Lung (tissue), 11 donors: ENCODE measurements at regions not wholly inside any gene's neighbourhood (a gene's known extent, or its start where the extent isn't known, plus 50 kb on each side); places are given as distances from the start of the nearest gene placed in this dataset.

Experiments
- ATAC-seq: fragments of 200-7000 bp; cut with Tn5 transposase; one replicate; pipeline ENCODE4 v1.9.1; 2020; ENCODE audit warnings: moderate number of reproducible peaks; ENCODE audit not compliant: insufficient read depth, low FRiP score
- DNase-seq, 3 donors: peaks; one replicate each; pipeline ENCODE4 v3.0.0-alpha.2; 2013 to 2017
- H3K27ac ChIP-seq, 2 donors: one replicate each; pipeline ENCODE4 v1.5.1; 2013; ENCODE audit warnings: mild to moderate bottlenecking in 2 of 2, moderate library complexity in 2 of 2, control low read depth in 1 of 2, inconsistent platforms in 1 of 2, low read depth in 1 of 2, low read length in 1 of 2
- H3K27me3 ChIP-seq, 3 donors: one replicate each; pipeline ENCODE4 v1.5.1; 2013; ENCODE audit warnings: low read length in 2 of 3; ENCODE audit not compliant: control insufficient read depth in 3 of 3, insufficient read depth in 3 of 3
- H3K36me3 ChIP-seq, 4 donors: one replicate each; pipeline ENCODE4 v1.5.1; 2013; ENCODE audit warnings: low read length in 4 of 4, mild to moderate bottlenecking in 1 of 4, moderate library complexity in 1 of 4; ENCODE audit not compliant: control insufficient read depth in 4 of 4, insufficient read depth in 4 of 4
- H3K4me1 ChIP-seq, 5 donors: one replicate each; pipeline ENCODE4 v1.5.1; 2013; ENCODE audit warnings: low read length in 5 of 5, mild to moderate bottlenecking in 2 of 5, moderate library complexity in 1 of 5; ENCODE audit not compliant: control insufficient read depth in 5 of 5, insufficient read depth in 5 of 5
- H3K4me3 ChIP-seq: one replicate; pipeline ENCODE4 v1.5.1; 2013; ENCODE audit warnings: mild to moderate bottlenecking, control low read depth, moderate library complexity
- H3K9ac ChIP-seq, 2 donors: one replicate each; pipeline ENCODE4 v1.5.1; 2013; ENCODE audit warnings: low read length in 2 of 2, control low read depth in 1 of 2; ENCODE audit not compliant: insufficient read depth in 1 of 2
- H3K9me3 ChIP-seq, 4 donors: one replicate each; pipeline ENCODE4 v1.5.1; 2013; ENCODE audit warnings: low read length in 3 of 4, mild to moderate bottlenecking in 1 of 4, moderate library complexity in 1 of 4; ENCODE audit not compliant: control insufficient read depth in 4 of 4, insufficient read depth in 3 of 4
- WGBS, 2 donors: extraction: QIAGEN DNeasy Blood & Tissue Kit; methylation state at CpG; one replicate each; pipeline ENCODE4 v1.1.7; 2013; 5-methylcytosine and 5-hydroxymethylcytosine counted together
- TF ChIP-seq, protein P1 (sequence below): IDR thresholded peaks from 2 replicates; pipeline ENCODE4 v1.5.1; 2012; ENCODE audit warnings: mild to moderate bottlenecking; ENCODE audit errors: control extremely low read depth, extremely low read depth
- donor health status: control.
- donor health status: control.
- donor health status: Bipolar disorder and iron deficiency.
- donor health status: healthy.
- donor health status: DM: yes; HTN: yes; CAD: no.

DNA sequence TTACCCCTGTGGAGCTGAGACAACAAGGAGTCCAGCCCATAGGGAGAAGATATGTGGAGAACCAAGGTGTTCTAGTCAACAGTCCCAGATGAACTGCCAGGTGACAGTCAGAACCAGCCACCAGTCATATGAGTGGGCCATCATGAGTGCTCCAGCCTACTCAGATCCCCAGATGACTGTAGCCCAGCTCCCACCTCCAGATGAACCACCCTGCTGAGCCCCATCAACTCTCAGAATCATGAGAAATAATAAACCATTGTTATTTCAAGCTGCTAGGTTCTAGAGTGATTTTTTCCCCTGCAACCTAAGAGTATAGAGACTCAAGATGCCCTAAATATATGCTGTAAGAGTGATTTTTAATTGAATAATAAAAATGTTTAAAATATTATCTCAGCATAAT is 444.2 kb downstream of the GPATCH2 start:
- no peak for DNase-seq
- Histone ChIP-seq H3K9me3 (peaks cover 0 to 5% (median 1%) of the 10 kb centered on the region in 4 donors), H3K27me3 (no peaks in the 10 kb centered on the region), H3K4me3 (no peak overlapping the region), H3K27ac (no peak overlapping the region), H3K36me3 (no peaks in the 10 kb centered on the region), H3K9ac (no peak overlapping the region), H3K4me1 (peaks cover 0 to 7% (median 0%) of the 10 kb centered on the region in 5 donors)
- TF ChIP-seq, protein P1, sequence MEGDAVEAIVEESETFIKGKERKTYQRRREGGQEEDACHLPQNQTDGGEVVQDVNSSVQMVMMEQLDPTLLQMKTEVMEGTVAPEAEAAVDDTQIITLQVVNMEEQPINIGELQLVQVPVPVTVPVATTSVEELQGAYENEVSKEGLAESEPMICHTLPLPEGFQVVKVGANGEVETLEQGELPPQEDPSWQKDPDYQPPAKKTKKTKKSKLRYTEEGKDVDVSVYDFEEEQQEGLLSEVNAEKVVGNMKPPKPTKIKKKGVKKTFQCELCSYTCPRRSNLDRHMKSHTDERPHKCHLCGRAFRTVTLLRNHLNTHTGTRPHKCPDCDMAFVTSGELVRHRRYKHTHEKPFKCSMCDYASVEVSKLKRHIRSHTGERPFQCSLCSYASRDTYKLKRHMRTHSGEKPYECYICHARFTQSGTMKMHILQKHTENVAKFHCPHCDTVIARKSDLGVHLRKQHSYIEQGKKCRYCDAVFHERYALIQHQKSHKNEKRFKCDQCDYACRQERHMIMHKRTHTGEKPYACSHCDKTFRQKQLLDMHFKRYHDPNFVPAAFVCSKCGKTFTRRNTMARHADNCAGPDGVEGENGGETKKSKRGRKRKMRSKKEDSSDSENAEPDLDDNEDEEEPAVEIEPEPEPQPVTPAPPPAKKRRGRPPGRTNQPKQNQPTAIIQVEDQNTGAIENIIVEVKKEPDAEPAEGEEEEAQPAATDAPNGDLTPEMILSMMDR: no peak
- ATAC-seq: no peak

DNA sequence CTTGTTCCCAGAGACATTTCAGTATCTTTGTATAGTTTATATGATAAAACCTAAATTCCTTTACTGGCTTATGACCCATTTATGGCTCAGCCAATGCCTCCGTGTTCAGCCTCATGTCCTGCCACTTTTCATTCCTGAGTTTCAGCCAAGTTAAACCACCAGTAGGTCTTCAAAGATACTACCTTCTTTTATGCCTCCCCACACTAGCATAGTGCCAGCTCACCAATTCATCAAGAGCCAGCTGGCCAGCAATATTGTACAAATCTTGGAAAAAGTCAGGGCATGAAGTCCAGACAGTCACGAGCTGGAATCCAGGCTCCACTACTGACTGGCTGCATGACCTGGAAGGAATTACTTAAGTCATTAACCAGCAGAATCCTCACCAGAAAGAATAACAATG is 446.0 kb downstream of the GPATCH2 start:
- Histone ChIP-seq H3K27me3 (no peaks in the 10 kb centered on the region), H3K4me3 (no peak overlapping the region), H3K4me1 (peaks cover 0 to 15% (median 0%) of the 10 kb centered on the region in 5 donors), H3K27ac (no peak overlapping the region), H3K36me3 (no peaks in the 10 kb centered on the region), H3K9ac (no peak overlapping the region), H3K9me3 (peaks cover 0 to 3% (median 0%) of the 10 kb centered on the region in 4 donors)
- 55 to 73% methylated on average over 2 of the region's 2 CpGs for WGBS, 2 donors
- DNase-seq (no peak), ATAC-seq (no peak)
- TF ChIP-seq, protein P1: no peak

DNA sequence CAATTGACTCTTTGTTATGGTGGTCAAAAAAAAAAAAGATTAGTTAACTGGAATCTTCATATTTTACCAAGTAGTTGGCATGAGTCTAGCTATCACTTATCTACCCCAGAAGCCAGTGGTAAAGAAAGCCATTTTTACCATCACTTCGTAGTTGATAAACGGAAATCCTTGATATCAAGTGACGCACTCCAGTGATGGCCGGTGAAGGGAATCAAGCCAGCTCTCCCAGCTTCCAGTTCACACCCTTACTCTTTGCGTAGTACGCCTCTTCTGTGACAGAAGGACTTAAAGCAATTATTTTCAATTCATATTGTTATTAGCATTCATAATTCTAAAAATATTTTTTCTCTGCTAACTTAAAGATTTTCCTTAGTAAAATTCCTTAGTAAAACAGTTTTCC is 447.9 kb downstream of the GPATCH2 start:
- WGBS, 2 donors: 94 to 95% methylated on average over 6 of the region's 6 CpGs
- Histone ChIP-seq H3K9ac (no peak overlapping the region), H3K9me3 (peaks cover 0 to 3% (median 0%) of the 10 kb centered on the region in 4 donors), H3K4me3 (no peak overlapping the region), H3K27ac (no peak overlapping the region), H3K27me3 (no peaks in the 10 kb centered on the region), H3K36me3 (no peaks in the 10 kb centered on the region), H3K4me1 (peaks cover 0 to 9% (median 0%) of the 10 kb centered on the region in 5 donors)
- DNase-seq (no peak), ATAC-seq (no peak)
- TF ChIP-seq, protein P1: no peak

DNA sequence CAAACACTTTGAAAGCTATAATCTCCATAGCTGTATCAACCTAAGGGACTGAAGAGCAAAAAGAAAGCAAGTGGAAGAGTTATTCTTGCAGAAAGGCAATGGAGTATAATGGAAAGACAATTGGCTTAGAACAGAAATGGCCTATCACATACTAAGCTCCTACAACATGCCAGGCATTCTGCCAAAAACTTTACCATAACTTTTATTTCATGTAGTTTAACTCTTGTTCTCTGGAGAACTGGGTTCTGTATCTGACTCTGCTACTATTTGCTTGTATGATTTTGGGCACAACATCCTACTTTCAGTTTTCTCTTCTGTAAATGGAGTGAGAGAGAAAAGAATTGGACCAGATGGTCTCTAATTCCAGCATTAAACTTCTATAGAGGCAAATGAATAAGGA is 449.1 kb downstream of the GPATCH2 start:
- DNase-seq (peak in 2 of 3 donors; percentile 64 to 75), ATAC-seq (no peak)
- Histone ChIP-seq H3K36me3 (no peaks in the 10 kb centered on the region), H3K9me3 (peaks cover 0 to 3% (median 0%) of the 10 kb centered on the region in 4 donors), H3K9ac (no peak overlapping the region), H3K27me3 (no peaks in the 10 kb centered on the region), H3K4me3 (no peak overlapping the region), H3K27ac (no peak overlapping the region), H3K4me1 (peaks cover 0 to 9% (median 0%) of the 10 kb centered on the region in 5 donors)
- TF ChIP-seq, protein P1: no peak
